HG03432 (cell line): ENCODE measurements at regions not wholly inside any gene's neighbourhood (a gene's known extent, or its start where the extent isn't known, plus 50 kb on each side); places are given as distances from the start of the nearest gene placed in this dataset.

ENCODE experiments used
- ATAC-seq: cut with Tn5 transposase; IDR thresholded peaks from one replicate; pipeline ENCODE4 v1.9.1; 2021; ENCODE audit warnings: mild to moderate bottlenecking, moderate library complexity; ENCODE audit not compliant: unreplicated experiment

- ATAC-seq: no peak
These were observed 190.1 kb upstream of the GLI2 start for GRCh38 chr2:120545521-120546047.

- ATAC-seq: no peak
These were observed 189.4 kb upstream of the GLI2 start for GRCh38 chr2:120546048-120546864.

GRCh38 chr2:120546865-120547390 lies 188.7 kb upstream of the GLI2 start:
- ATAC-seq: no peak

- ATAC-seq: no peak
These were observed 188.0 kb upstream of the GLI2 start for GRCh38 chr2:120547662-120548061.

GRCh38 chr2:120548627-120549608 lies 186.8 kb upstream of the GLI2 start:
- no peak for ATAC-seq

GRCh38 chr2:120549841-120550240 lies 185.8 kb upstream of the GLI2 start:
- no peak for ATAC-seq

GRCh38 chr2:120550282-120550681 lies 185.4 kb upstream of the GLI2 start:
- ATAC-seq: no peak

- ATAC-seq: no peak
These were observed 184.7 kb upstream of the GLI2 start for GRCh38 chr2:120550893-120551446.

GRCh38 chr2:120551522-120551921 lies 184.1 kb upstream of the GLI2 start:
- no peak for ATAC-seq

GRCh38 chr2:120552079-120552478 lies 183.6 kb upstream of the GLI2 start:
- ATAC-seq: no peak

GRCh38 chr2:120552800-120553481 lies 182.7 kb upstream of the GLI2 start:
- peak; percentile 48 for ATAC-seq

- ATAC-seq: no peak
These were observed 181.0 kb upstream of the GLI2 start for GRCh38 chr2:120554625-120555032.

GRCh38 chr2:120555092-120555491 lies 180.6 kb upstream of the GLI2 start:
- ATAC-seq: no peak

- no peak for ATAC-seq
These were observed 178.8 kb upstream of the GLI2 start for GRCh38 chr2:120556911-120557310.

GRCh38 chr2:120558847-120559246 lies 176.8 kb upstream of the GLI2 start:
- no peak for ATAC-seq

- ATAC-seq: no peak
These were observed 176.3 kb upstream of the GLI2 start for GRCh38 chr2:120559401-120559800.

GRCh38 chr2:120560330-120560729 lies 175.3 kb upstream of the GLI2 start:
- no peak for ATAC-seq

- ATAC-seq: no peak
These were observed 174.2 kb upstream of the GLI2 start for GRCh38 chr2:120561379-120562035.

GRCh38 chr2:120562218-120563005 lies 173.3 kb upstream of the GLI2 start:
- no peak for ATAC-seq
